ENCODE measurements at regions not wholly inside any gene's neighbourhood (a gene's known extent, or its start where the extent isn't known, plus 50 kb on each side); places are given as distances from the start of the nearest gene placed in this dataset.

GRCh38 chr20:11838076-11838636 is 79.5 kb upstream of the BTBD3 start:
- DNase-seq: no peak
- H3K4me1 Mint-ChIP-seq: no peaks in the 10 kb centered on the region
- ChIA-PET CTCF (no interaction called here), POLR2A (no interaction called here)
- no peaks in the 10 kb centered on the region for H3K9me3 Mint-ChIP-seq
- H3K27me3 Mint-ChIP-seq: no peaks in the 10 kb centered on the region
- H3K27ac Mint-ChIP-seq: no peak overlapping the region
- no peak overlapping the region for H3K4me3 Mint-ChIP-seq
- H3K36me3 Mint-ChIP-seq (ENCODE audit: low read depth): no peaks in the 10 kb centered on the region

GRCh38 chr20:11841972-11842461 is 75.7 kb upstream of the BTBD3 start:
- H3K4me1 Mint-ChIP-seq: no peaks in the 10 kb centered on the region

GRCh38 chr20:11843289-11843688 is 74.4 kb upstream of the BTBD3 start:
- Mint-ChIP-seq H3K36me3 (ENCODE audit: low read depth) (no peaks in the 10 kb centered on the region), H3K9me3 (no peaks in the 10 kb centered on the region), H3K4me1 (no peaks in the 10 kb centered on the region), H3K4me3 (no peak overlapping the region), H3K27ac (no peak overlapping the region), H3K27me3 (no peaks in the 10 kb centered on the region)
- CTCF ChIA-PET: no interaction called here
- DNase-seq: no peak
- POLR2A ChIA-PET: no interaction called here

More at GRCh38 chr20:11841972-11842461, 75.7 kb upstream of the BTBD3 start:
- POLR2A ChIA-PET: no interaction called here
- Mint-ChIP-seq H3K9me3 (no peaks in the 10 kb centered on the region), H3K27ac (no peak overlapping the region), H3K4me3 (no peak overlapping the region), H3K27me3 (no peaks in the 10 kb centered on the region), H3K36me3 (ENCODE audit: low read depth) (no peaks in the 10 kb centered on the region)
- CTCF ChIA-PET: no interaction called here
- DNase-seq: no peak

DNA sequence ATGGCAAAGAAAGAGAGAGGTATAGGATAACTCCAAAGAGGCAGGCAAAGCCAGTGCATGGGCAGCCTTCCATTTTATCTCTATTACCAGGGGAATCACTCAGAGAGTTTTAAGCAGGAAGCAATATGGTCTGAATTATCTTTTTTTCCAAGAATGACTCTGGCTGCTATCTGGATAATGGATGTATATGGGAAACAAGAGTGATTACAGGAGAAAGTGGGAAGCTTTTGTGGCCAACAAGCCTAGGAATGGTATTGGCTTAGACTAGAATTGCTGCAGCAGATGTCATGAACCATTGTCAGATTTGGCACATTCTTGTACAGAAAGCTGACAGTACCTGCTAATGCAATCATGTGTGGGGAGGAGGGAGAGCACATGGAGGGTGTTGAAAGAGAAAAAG is 73.0 kb upstream of the BTBD3 start:
- H3K27ac Mint-ChIP-seq: no peak overlapping the region
- no peaks in the 10 kb centered on the region for H3K27me3 Mint-ChIP-seq
- ChIA-PET POLR2A (no interaction called here), CTCF (no interaction called here)
- no peaks in the 10 kb centered on the region for H3K36me3 Mint-ChIP-seq (ENCODE audit: low read depth)
- DNase-seq: no peak
- H3K4me3 Mint-ChIP-seq: no peak overlapping the region
- no peaks in the 10 kb centered on the region for H3K4me1 Mint-ChIP-seq
- no peaks in the 10 kb centered on the region for H3K9me3 Mint-ChIP-seq

- Mint-ChIP-seq H3K36me3 (ENCODE audit: low read depth) (no peaks in the 10 kb centered on the region), H3K27ac (no peak overlapping the region), H3K4me3 (no peak overlapping the region), H3K4me1 (no peaks in the 10 kb centered on the region), H3K27me3 (no peaks in the 10 kb centered on the region), H3K9me3 (no peaks in the 10 kb centered on the region)
- CTCF ChIA-PET: no interaction called here
- POLR2A ChIA-PET: no interaction called here
- no peak for DNase-seq
Observed at GRCh38 chr20:11845340-11845739, 72.4 kb upstream of the BTBD3 start.

- POLR2A ChIA-PET: no interaction called here
- CTCF ChIA-PET: no interaction called here
- no peaks in the 10 kb centered on the region for H3K9me3 Mint-ChIP-seq
Observed at GRCh38 chr20:11846131-11846530, 71.6 kb upstream of the BTBD3 start.

GRCh38 chr20:11847827-11848226 is 69.9 kb upstream of the BTBD3 start:
- Mint-ChIP-seq H3K9me3 (no peaks in the 10 kb centered on the region), H3K4me1 (no peaks in the 10 kb centered on the region), H3K27me3 (no peaks in the 10 kb centered on the region), H3K36me3 (ENCODE audit: low read depth) (no peaks in the 10 kb centered on the region), H3K4me3 (no peak overlapping the region), H3K27ac (no peak overlapping the region)
- DNase-seq: no peak
- ChIA-PET CTCF (no interaction called here), POLR2A (no interaction called here)

More at GRCh38 chr20:11846131-11846530, 71.6 kb upstream of the BTBD3 start:
- Mint-ChIP-seq H3K27ac (no peak overlapping the region), H3K4me1 (no peaks in the 10 kb centered on the region), H3K36me3 (ENCODE audit: low read depth) (no peaks in the 10 kb centered on the region), H3K4me3 (no peak overlapping the region), H3K27me3 (no peaks in the 10 kb centered on the region)
- DNase-seq: no peak

GRCh38 chr20:11849270-11849915 is 68.3 kb upstream of the BTBD3 start:
- Mint-ChIP-seq H3K27me3 (no peaks in the 10 kb centered on the region), H3K4me3 (no peak overlapping the region), H3K9me3 (no peaks in the 10 kb centered on the region), H3K27ac (no peak overlapping the region), H3K36me3 (ENCODE audit: low read depth) (no peaks in the 10 kb centered on the region), H3K4me1 (no peaks in the 10 kb centered on the region)
- POLR2A ChIA-PET: no interaction called here
- CTCF ChIA-PET: no interaction called here
- DNase-seq: no peak

DNA sequence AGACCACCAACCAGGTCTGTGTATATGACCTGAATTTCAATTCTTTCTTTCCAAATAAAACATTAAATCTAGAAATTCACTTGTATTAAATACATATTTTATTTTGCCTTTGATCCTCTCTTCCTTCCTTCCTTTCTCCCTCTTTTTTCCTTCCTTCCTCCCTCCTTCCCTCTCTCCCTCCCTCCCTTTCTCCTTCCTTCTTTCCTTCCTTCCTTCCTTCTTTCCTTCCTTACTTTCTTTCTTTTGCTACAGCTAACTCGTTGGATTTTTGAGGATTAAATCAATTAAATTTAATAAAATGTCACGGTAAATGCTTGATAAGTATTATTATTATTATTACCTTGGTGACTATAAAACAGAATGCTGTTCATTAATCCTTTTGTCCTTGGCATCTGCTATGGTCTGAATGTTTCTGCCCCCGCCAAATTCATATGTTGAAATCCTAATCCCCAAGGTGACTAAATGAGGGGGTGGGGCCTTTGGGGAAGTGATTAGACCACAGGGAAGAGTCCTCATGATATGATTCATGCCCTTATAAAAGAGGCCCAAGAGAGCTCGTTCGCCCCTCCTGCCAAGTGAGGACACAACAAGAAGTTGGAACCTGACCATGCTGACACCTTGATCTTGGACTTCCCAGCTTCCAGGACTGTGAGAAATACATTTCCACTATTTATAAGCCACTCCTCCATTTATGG is 67.6 kb upstream of the BTBD3 start:
- Mint-ChIP-seq H3K4me3 (no peak overlapping the region), H3K27ac (no peak overlapping the region), H3K9me3 (no peaks in the 10 kb centered on the region), H3K27me3 (no peaks in the 10 kb centered on the region), H3K36me3 (ENCODE audit: low read depth) (no peaks in the 10 kb centered on the region), H3K4me1 (no peaks in the 10 kb centered on the region)
- DNase-seq: no peak
- POLR2A ChIA-PET: no interaction called here
- CTCF ChIA-PET: no interaction called here

DNA sequence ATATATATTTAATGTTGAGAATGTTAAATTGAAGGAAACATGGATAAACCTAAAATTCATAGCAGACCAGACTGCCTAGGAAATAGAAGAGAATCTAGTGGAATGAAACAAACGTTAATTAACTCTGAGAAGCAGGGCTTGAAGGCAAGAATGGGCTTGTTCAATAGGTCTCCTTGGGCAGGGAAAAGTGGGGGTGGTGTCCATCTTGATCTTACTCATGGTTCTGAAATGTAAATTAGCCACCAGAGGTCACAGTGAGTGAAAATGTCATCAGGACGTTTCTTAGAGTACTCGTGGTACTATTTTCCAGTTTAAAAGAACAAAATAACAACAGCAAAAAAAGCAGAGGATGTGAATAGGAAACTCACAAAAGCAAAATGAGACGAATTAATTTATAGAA is 66.8 kb upstream of the BTBD3 start:
- DNase-seq: no peak
- Mint-ChIP-seq H3K4me1 (no peaks in the 10 kb centered on the region), H3K36me3 (ENCODE audit: low read depth) (no peaks in the 10 kb centered on the region), H3K4me3 (no peak overlapping the region), H3K27ac (no peak overlapping the region), H3K9me3 (no peaks in the 10 kb centered on the region), H3K27me3 (no peaks in the 10 kb centered on the region)
- POLR2A ChIA-PET: no interaction called here
- CTCF ChIA-PET: no interaction called here

DNA sequence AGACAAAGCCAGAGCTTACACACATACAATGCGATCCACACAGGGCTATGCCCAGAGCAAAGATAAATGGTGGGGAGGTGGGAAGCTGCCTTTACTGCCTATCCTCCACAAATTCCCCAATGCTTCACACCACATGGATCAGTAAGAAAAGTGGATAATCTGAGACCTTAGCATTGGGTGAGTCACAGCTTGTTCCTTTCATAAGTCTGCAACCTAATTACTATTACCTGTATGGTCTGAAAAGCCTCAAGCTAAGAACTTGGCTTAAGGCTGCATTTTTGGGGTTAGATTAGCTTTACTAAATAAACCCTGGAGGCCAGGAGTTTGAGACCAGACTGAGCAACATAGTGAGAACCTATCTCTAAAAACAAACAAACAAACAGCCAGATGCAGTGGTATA is 66.0 kb upstream of the BTBD3 start:
- POLR2A ChIA-PET: no interaction called here
- no peak overlapping the region for H3K27ac Mint-ChIP-seq
- H3K4me3 Mint-ChIP-seq: no peak overlapping the region
- no peaks in the 10 kb centered on the region for H3K4me1 Mint-ChIP-seq
- no peaks in the 10 kb centered on the region for H3K27me3 Mint-ChIP-seq
- no peak for DNase-seq
- CTCF ChIA-PET: no interaction called here
- H3K9me3 Mint-ChIP-seq: no peaks in the 10 kb centered on the region
- no peaks in the 10 kb centered on the region for H3K36me3 Mint-ChIP-seq (ENCODE audit: low read depth)

GRCh38 chr20:11852189-11852588 is 65.5 kb upstream of the BTBD3 start:
- no peaks in the 10 kb centered on the region for H3K9me3 Mint-ChIP-seq
- CTCF ChIA-PET: no interaction called here
- H3K27ac Mint-ChIP-seq: no peak overlapping the region
- H3K4me1 Mint-ChIP-seq: no peaks in the 10 kb centered on the region
- no peak for DNase-seq
- POLR2A ChIA-PET: no interaction called here
- no peaks in the 10 kb centered on the region for H3K27me3 Mint-ChIP-seq
- no peaks in the 10 kb centered on the region for H3K36me3 Mint-ChIP-seq (ENCODE audit: low read depth)
- H3K4me3 Mint-ChIP-seq: no peak overlapping the region

DNA sequence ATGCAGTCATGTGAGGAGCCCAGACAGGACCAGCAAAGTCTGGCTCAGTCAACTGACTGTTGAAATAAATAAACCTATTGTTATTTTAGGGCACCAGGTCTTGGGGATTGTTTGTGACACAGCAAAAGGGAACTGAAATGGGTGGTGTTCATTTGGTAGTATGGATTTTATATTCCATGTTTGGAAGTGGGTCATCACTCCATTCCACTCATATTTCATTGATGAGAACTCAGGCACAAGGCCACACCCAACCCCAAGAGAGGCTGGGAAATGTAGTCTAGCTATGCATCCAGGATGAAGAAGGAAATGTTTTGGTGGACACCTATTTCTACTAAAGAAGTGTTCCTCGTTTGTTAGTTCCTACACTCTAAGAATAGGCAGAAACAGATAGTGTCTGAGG is 64.9 kb upstream of the BTBD3 start:
- Mint-ChIP-seq H3K27me3 (no peaks in the 10 kb centered on the region), H3K4me3 (no peak overlapping the region)

DNA sequence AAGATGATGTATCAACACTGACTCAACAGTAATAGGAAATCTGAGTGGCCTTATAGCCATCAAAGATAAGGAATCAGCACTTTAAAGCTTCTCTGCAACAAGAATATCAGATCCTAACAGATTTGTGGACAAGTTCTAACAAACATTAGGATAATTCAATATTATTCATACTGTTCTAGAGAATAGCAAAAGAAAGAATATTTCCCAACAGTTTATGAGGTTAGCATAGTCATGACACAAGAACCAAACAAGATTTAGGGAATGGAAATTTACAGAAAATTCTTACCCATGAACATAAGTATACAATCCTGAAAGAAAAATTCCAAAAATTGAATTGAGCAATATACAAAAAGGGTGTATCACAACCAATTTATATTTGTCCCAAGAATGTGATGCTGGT is 64.3 kb upstream of the BTBD3 start:
- POLR2A ChIA-PET: no interaction called here
- Mint-ChIP-seq H3K4me3 (no peak overlapping the region), H3K9me3 (no peaks in the 10 kb centered on the region), H3K27ac (no peak overlapping the region), H3K4me1 (no peaks in the 10 kb centered on the region), H3K27me3 (no peaks in the 10 kb centered on the region), H3K36me3 (ENCODE audit: low read depth) (no peaks in the 10 kb centered on the region)
- CTCF ChIA-PET: no interaction called here
- no peak for DNase-seq

More for the DNA sequence above, 64.9 kb upstream of the BTBD3 start:
- DNase-seq: no peak
- Mint-ChIP-seq H3K27ac (no peak overlapping the region), H3K36me3 (ENCODE audit: low read depth) (no peaks in the 10 kb centered on the region), H3K4me1 (no peaks in the 10 kb centered on the region), H3K9me3 (no peaks in the 10 kb centered on the region)
- POLR2A ChIA-PET: no interaction called here
- CTCF ChIA-PET: no interaction called here

Measured in activated CD4-positive, alpha-beta T cell treated with anti-CD3 and anti-CD28 coated beads, Interleukin-2, amount 10 ng/mL, durations not matched to agents 7 days and 5 days (primary cell).